WTC11 (cell line): ENCODE measurements at regions not wholly inside any gene's neighbourhood (a gene's known extent, or its start where the extent isn't known, plus 50 kb on each side); places are given as distances from the start of the nearest gene placed in this dataset.

Source experiments
- ATAC-seq: fragments of 200-7000 bp; cut with Tn5 transposase; 2 replicates; pipeline ENCODE4 v1.10.0; 2021; ENCODE audit warnings: mild to moderate bottlenecking, moderate library complexity
- CTCF ChIA-PET: fragments of 300-600 bp; sonication (Branson Sonifier 250); formaldehyde crosslinking; loops from one replicate; lab custom pipeline; 2021; ENCODE audit warnings: antibody characterized with exemption; lab: Charles Lee
- POLR2A ChIA-PET: fragments of 350-600 bp; sonication (Branson Sonifier 250); formaldehyde crosslinking; loops from one replicate; lab custom pipeline; 2021; ENCODE audit warnings: antibody characterized with exemption; lab: Charles Lee
- DNase-seq: peaks from one replicate; pipeline ENCODE4 v3.0.0; 2021; ENCODE audit warnings: low spot score
- H3K27ac Mint-ChIP-seq: 2 replicates; pipeline ENCODE4 v1.8.0; 2021; ENCODE audit warnings: mixed read lengths
- H3K27me3 Mint-ChIP-seq: 2 replicates; pipeline ENCODE4 v1.8.0; 2021; ENCODE audit warnings: low read depth, mild to moderate bottlenecking, moderate library complexity, mixed read lengths
- H3K36me3 Mint-ChIP-seq: 2 replicates; pipeline ENCODE4 v1.8.0; 2021; ENCODE audit warnings: mixed read lengths
- H3K4me1 Mint-ChIP-seq: 2 replicates; pipeline ENCODE4 v1.8.0; 2022; ENCODE audit warnings: mixed read lengths
- H3K4me3 Mint-ChIP-seq: 2 replicates; pipeline ENCODE4 v1.8.0; 2021; ENCODE audit warnings: mild to moderate bottlenecking, moderate library complexity, mixed read lengths
- H3K9me3 Mint-ChIP-seq: 2 replicates; pipeline ENCODE4 v1.8.0; 2021; ENCODE audit warnings: mixed read lengths
- AFF4 ChIP-seq: sonication (generic); formaldehyde crosslinking; IDR thresholded peaks from 2 replicates; pipeline ENCODE4 v1.8.1; 2023; ENCODE audit warnings: mild to moderate bottlenecking, missing genetic modification reagents, borderline replicate concordance
- ATF2 ChIP-seq: sonication (generic); formaldehyde crosslinking; IDR thresholded peaks from 2 replicates; pipeline ENCODE4 v1.8.1; 2022; ENCODE audit warnings: low read depth, missing genetic modification reagents, borderline replicate concordance
- CBFB ChIP-seq: sonication (generic); formaldehyde crosslinking; IDR thresholded peaks from 2 replicates; pipeline ENCODE4 v1.8.1; 2022; ENCODE audit warnings: mild to moderate bottlenecking, low read depth, missing genetic modification reagents
- CDX4 ChIP-seq: fragments of 250-450 bp; sonication (Bioruptor Pico); IDR thresholded peaks from 2 replicates; pipeline ENCODE4 v1.9.0; 2021; ENCODE audit warnings: moderate library complexity, mild to moderate bottlenecking, inconsistent platforms, borderline replicate concordance
- CREM ChIP-seq: sonication (generic); formaldehyde crosslinking; IDR thresholded peaks from 2 replicates; pipeline ENCODE4 v1.8.1; 2022; ENCODE audit warnings: mild to moderate bottlenecking, missing genetic modification reagents, moderate library complexity
- E2F1 ChIP-seq: sonication (generic); formaldehyde crosslinking; IDR thresholded peaks from 2 replicates; pipeline ENCODE4 v1.8.0; 2022; ENCODE audit warnings: mild to moderate bottlenecking, missing genetic modification reagents
- ESRRA ChIP-seq: sonication (generic); formaldehyde crosslinking; IDR thresholded peaks from 2 replicates; pipeline ENCODE4 v1.8.1; 2022; ENCODE audit warnings: mild to moderate bottlenecking, missing genetic modification reagents, borderline replicate concordance
- KAT7 ChIP-seq: sonication (generic); formaldehyde crosslinking; IDR thresholded peaks from 2 replicates; pipeline ENCODE4 v1.8.1; 2023; ENCODE audit warnings: missing genetic modification reagents, mild to moderate bottlenecking, borderline replicate concordance
- MAX ChIP-seq: sonication (generic); formaldehyde crosslinking; IDR thresholded peaks from 2 replicates; pipeline ENCODE4 v1.8.0; 2022; ENCODE audit warnings: mild to moderate bottlenecking, missing genetic modification reagents
- MYBL2 ChIP-seq: sonication (generic); formaldehyde crosslinking; IDR thresholded peaks from 2 replicates; pipeline ENCODE4 v1.8.1; 2023; ENCODE audit warnings: mild to moderate bottlenecking, moderate library complexity, missing genetic modification reagents
- NFATC4 ChIP-seq: fragments of 250-450 bp; sonication (Bioruptor Pico); IDR thresholded peaks from 2 replicates; pipeline ENCODE4 v1.9.0; 2021; ENCODE audit warnings: mild to moderate bottlenecking
- SMAD4 ChIP-seq: sonication (generic); formaldehyde crosslinking; IDR thresholded peaks from 2 replicates; pipeline ENCODE4 v1.8.0; 2022; ENCODE audit warnings: mild to moderate bottlenecking, missing genetic modification reagents
- TEAD1 ChIP-seq: sonication (generic); formaldehyde crosslinking; IDR thresholded peaks from 2 replicates; pipeline ENCODE4 v1.8.0; 2022; ENCODE audit warnings: mild to moderate bottlenecking, missing genetic modification reagents
- ZMAT4 ChIP-seq: fragments of 250-450 bp; sonication (Bioruptor Pico); IDR thresholded peaks from 2 replicates; pipeline ENCODE4 v1.9.0; 2021; ENCODE audit warnings: mild to moderate bottlenecking
- ZNF317 ChIP-seq: sonication (generic); formaldehyde crosslinking; IDR thresholded peaks from 2 replicates; pipeline ENCODE4 v1.8.1; 2023; ENCODE audit warnings: low read depth, mild to moderate bottlenecking, moderate library complexity, missing genetic modification reagents, borderline replicate concordance
- ZNF396 ChIP-seq: fragments of 250-450 bp; sonication (Bioruptor Pico); IDR thresholded peaks from 2 replicates; pipeline ENCODE4 v1.8.0; 2021; ENCODE audit warnings: mild to moderate bottlenecking, moderate library complexity, borderline replicate concordance
- ZNF423 ChIP-seq: fragments of 250-450 bp; sonication (Bioruptor Pico); IDR thresholded peaks from 2 replicates; pipeline ENCODE4 v2.1.2; 2022; ENCODE audit warnings: mild to moderate bottlenecking, moderate library complexity

GRCh38 chr3:40617084-40617483, 92.3 kb downstream of the ZNF621 start:
- peaks cover 54% of the 10 kb centered on the region for H3K4me1 Mint-ChIP-seq
- 0 out of 2 replicates have a peak, but pooled peaks cover 9% of the 10 kb centered on the region for H3K9me3 Mint-ChIP-seq
- CTCF ChIA-PET = no interaction called here

GRCh38 chr3:40618158-40618557, 93.4 kb downstream of the ZNF621 start:
- Mint-ChIP-seq H3K27ac (no peak overlapping the region), H3K27me3 (no peaks in the 10 kb centered on the region; the same call in 1 of the 2 replicates), H3K4me1 (peaks cover 45% of the 10 kb centered on the region), H3K36me3 (no peaks in the 10 kb centered on the region), H3K4me3 (no peak overlapping the region), H3K9me3 (0 out of 2 replicates have a peak, but pooled peaks cover 9% of the 10 kb centered on the region)
- ChIA-PET POLR2A (no interaction called here), CTCF (no interaction called here)
- ATAC-seq (no peak), DNase-seq (no peak)
- no peak for TF ChIP-seq MAX (CRISPR knock-in tag)
- no peak for TF ChIP-seq CDX4 (CRISPR knock-in tag)
- no peak for TF ChIP-seq CBFB
- no peak for TF ChIP-seq CREM (CRISPR knock-in tag)
- TF ChIP-seq AFF4 (CRISPR knock-in tag) = no peak

More at GRCh38 chr3:40617084-40617483, 92.3 kb downstream of the ZNF621 start:
- TF ChIP-seq ZMAT4 (CRISPR knock-in tag) (no peak), SMAD4 (CRISPR knock-in tag) (no peak), E2F1 (CRISPR knock-in tag) (no peak), ZNF317 (CRISPR knock-in tag) (no peak), NFATC4 (CRISPR knock-in tag) (no peak), AFF4 (CRISPR knock-in tag) (no peak), MAX (CRISPR knock-in tag) (no peak), MYBL2 (CRISPR knock-in tag) (no peak), ZNF423 (CRISPR knock-in tag) (no peak), ZNF396 (no peak), TEAD1 (no peak), ATF2 (no peak), KAT7 (CRISPR knock-in tag) (no peak), ESRRA (CRISPR knock-in tag) (no peak)
- DNase-seq = no peak
- Mint-ChIP-seq H3K27ac (no peak overlapping the region), H3K4me3 (no peak overlapping the region), H3K36me3 (no peaks in the 10 kb centered on the region), H3K27me3 (no peaks in the 10 kb centered on the region; the same call in 1 of the 2 replicates)
- POLR2A ChIA-PET = interaction anchor here (0.6 kb wide), 1 partner anchor 1383 kb away, joined by 4 read pairs; no protein-coding TSS in a partner anchor
- ATAC-seq = no peak
